Ascending aorta (tissue), 2 donors: ENCODE measurements at regions not wholly inside any gene's neighbourhood (a gene's known extent, or its start where the extent isn't known, plus 50 kb on each side); places are given as distances from the start of the nearest gene placed in this dataset.

ENCODE experiments used
- DNase-seq, 2 donors: peaks; one replicate each; pipeline ENCODE4 v3.0.0-alpha.2; 2019; ENCODE audit warnings: low spot score in 2 of 2
- H3K27ac ChIP-seq, 2 donors: fragments of 200-600 bp; sonication (generic); one replicate each; pipeline ENCODE4 v1.5.1; 2016 to 2017; ENCODE audit warnings: mild to moderate bottlenecking in 1 of 2
- H3K27me3 ChIP-seq: fragments of 200-600 bp; sonication (generic); one replicate; pipeline ENCODE4 v1.5.1; 2017
- H3K36me3 ChIP-seq, 2 donors: fragments of 200-600 bp; sonication (generic); one replicate each; pipeline ENCODE4 v1.5.1; 2016
- H3K4me1 ChIP-seq, 2 donors: fragments of 200-600 bp; sonication (generic); one replicate each; pipeline ENCODE4 v1.5.1; 2016 to 2017; ENCODE audit warnings: mild to moderate bottlenecking in 1 of 2
- H3K4me3 ChIP-seq, 2 donors: fragments of 200-600 bp; sonication (generic); one replicate each; pipeline ENCODE4 v1.5.1; 2016 to 2017; ENCODE audit warnings: mild to moderate bottlenecking in 1 of 2
- H3K9me3 ChIP-seq, 2 donors: fragments of 200-600 bp; sonication (generic); one replicate each; pipeline ENCODE4 v1.5.1; 2016
- intact Hi-C: fragments of 100-400 bp; cut with DNase I; formaldehyde crosslinking; loops from one replicate; pipeline ENCODE4 v1.15.1; 2023
- TF ChIP-seq, protein P1 (sequence below), 3 experiments: fragments of 200-600 bp in 2 of 3; fragments of 450-650 bp in 1 of 3; sonication (generic) in 2 of 3; IDR thresholded peaks; one replicate each; pipeline ENCODE4 v1.5.1; 2016 to 2019; ENCODE audit warnings: antibody characterized with exemption in 3 of 3, mild to moderate bottlenecking in 1 of 3, moderate library complexity in 1 of 3

DNA sequence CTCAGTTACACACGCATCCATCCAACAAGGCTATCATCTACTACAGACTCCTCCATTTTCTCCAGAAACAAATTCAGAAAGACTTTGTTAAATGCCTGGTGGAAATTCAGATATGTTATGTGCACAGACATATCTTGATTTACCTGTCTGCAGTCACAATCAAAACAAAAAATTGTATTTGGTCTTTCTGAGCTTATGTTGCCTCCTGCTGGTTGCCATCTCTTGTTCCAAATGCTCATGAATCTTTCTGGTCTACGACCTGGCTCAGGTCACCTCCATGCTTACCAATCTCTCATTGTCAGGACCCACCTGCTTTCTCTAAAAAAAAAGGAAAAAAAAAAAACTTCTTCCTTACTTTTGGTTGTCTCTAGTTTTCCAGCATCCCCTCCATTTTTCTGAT lies 169.2 kb upstream of the PLXNC1 start:
- H3K27ac ChIP-seq: no peak overlapping the region
- no peak for DNase-seq
- peaks cover 0 to 7% of the 10 kb centered on the region in 2 donors for H3K4me1 ChIP-seq
- H3K36me3 ChIP-seq: no peaks in the 10 kb centered on the region
- H3K9me3 ChIP-seq: no peaks in the 10 kb centered on the region
- TF ChIP-seq, protein P1, sequence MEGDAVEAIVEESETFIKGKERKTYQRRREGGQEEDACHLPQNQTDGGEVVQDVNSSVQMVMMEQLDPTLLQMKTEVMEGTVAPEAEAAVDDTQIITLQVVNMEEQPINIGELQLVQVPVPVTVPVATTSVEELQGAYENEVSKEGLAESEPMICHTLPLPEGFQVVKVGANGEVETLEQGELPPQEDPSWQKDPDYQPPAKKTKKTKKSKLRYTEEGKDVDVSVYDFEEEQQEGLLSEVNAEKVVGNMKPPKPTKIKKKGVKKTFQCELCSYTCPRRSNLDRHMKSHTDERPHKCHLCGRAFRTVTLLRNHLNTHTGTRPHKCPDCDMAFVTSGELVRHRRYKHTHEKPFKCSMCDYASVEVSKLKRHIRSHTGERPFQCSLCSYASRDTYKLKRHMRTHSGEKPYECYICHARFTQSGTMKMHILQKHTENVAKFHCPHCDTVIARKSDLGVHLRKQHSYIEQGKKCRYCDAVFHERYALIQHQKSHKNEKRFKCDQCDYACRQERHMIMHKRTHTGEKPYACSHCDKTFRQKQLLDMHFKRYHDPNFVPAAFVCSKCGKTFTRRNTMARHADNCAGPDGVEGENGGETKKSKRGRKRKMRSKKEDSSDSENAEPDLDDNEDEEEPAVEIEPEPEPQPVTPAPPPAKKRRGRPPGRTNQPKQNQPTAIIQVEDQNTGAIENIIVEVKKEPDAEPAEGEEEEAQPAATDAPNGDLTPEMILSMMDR (IDR thresholded peaks at IDR 0.05): peak; percentile 10 to 40 (median 20)
- intact Hi-C loops: loop anchor here (2.0 to 10.0 kb wide), 4 partner anchors 28 to 410 kb away; no protein-coding TSS in a partner anchor
- H3K27me3 ChIP-seq: no peaks in the 10 kb centered on the region
- no peak overlapping the region for H3K4me3 ChIP-seq

- TF ChIP-seq, protein P1 (IDR thresholded peaks at IDR 0.05): no peak
- intact Hi-C loops: loop anchor here (5.0 kb wide), 1 partner anchor 223 kb away; no protein-coding TSS in a partner anchor
- Histone ChIP-seq H3K27me3 (no peaks in the 10 kb centered on the region), H3K36me3 (no peaks in the 10 kb centered on the region), H3K27ac (no peak overlapping the region), H3K4me3 (no peak overlapping the region), H3K4me1 (peaks cover 0 to 3% of the 10 kb centered on the region in 2 donors), H3K9me3 (no peaks in the 10 kb centered on the region)
- no peak for DNase-seq
These were observed 167.7 kb upstream of the PLXNC1 start for GRCh38 chr12:93980711-93981110.

GRCh38 chr12:93981411-93981810 lies 167.0 kb upstream of the PLXNC1 start:
- no peak overlapping the region for H3K27ac ChIP-seq
- H3K4me1 ChIP-seq: peaks cover 0 to 3% of the 10 kb centered on the region in 2 donors
- no peak overlapping the region for H3K4me3 ChIP-seq
- no peaks in the 10 kb centered on the region for H3K27me3 ChIP-seq
- intact Hi-C loops: loop anchor here (5.0 kb wide), 1 partner anchor 224 kb away; no protein-coding TSS in a partner anchor
- DNase-seq: no peak
- TF ChIP-seq, protein P1 (IDR thresholded peaks at IDR 0.05): no peak
- H3K36me3 ChIP-seq: no peaks in the 10 kb centered on the region
- no peaks in the 10 kb centered on the region for H3K9me3 ChIP-seq

- Histone ChIP-seq H3K36me3 (no peaks in the 10 kb centered on the region), H3K4me3 (no peak overlapping the region), H3K27me3 (no peaks in the 10 kb centered on the region), H3K9me3 (no peaks in the 10 kb centered on the region), H3K4me1 (peaks cover 0 to 3% of the 10 kb centered on the region in 2 donors), H3K27ac (no peak overlapping the region)
- intact Hi-C loops: loop anchor here (5.0 kb wide), 1 partner anchor 226 kb away; no protein-coding TSS in a partner anchor
- TF ChIP-seq, protein P1 (IDR thresholded peaks at IDR 0.05): no peak
- DNase-seq: no peak
These were observed 165.5 kb upstream of the PLXNC1 start for GRCh38 chr12:93982771-93983315.

DNA sequence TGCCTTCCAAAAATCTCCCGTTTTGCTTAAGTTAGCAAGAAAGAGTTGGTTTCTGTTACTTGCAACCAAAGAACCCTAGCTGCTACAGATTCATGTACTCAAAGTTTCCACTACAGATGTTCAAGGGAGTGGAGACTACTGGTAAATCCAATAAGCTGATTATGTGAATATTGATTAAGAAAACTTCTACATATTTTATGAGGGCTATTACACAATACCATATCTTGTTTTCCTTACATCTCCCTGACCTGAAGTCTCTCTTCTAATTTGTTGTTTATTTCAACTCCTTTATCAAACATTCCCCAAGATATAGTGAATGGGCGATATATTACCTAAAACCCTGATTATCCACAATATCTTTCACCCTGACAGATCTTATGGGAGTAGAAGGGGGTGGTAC lies 164.4 kb upstream of the PLXNC1 start:
- TF ChIP-seq, protein P1 (IDR thresholded peaks at IDR 0.05): no peak
- H3K9me3 ChIP-seq: no peaks in the 10 kb centered on the region
- no peaks in the 10 kb centered on the region for H3K27me3 ChIP-seq
- H3K4me3 ChIP-seq: no peak overlapping the region
- no peaks in the 10 kb centered on the region for H3K36me3 ChIP-seq
- DNase-seq: no peak
- no peaks in the 10 kb centered on the region for H3K4me1 ChIP-seq
- intact Hi-C loops: loop anchor here (5.0 kb wide), 1 partner anchor 227 kb away; no protein-coding TSS in a partner anchor
- H3K27ac ChIP-seq: no peak overlapping the region
